ENCODE measurements at regions not wholly inside any gene's neighbourhood (a gene's known extent, or its start where the extent isn't known, plus 50 kb on each side); places are given as distances from the start of the nearest gene placed in this dataset.
A peak's percentile ranks its signal among the peaks of the same experiment; 100 is the strongest.
"Not testable (repeated sequence)": the region's sequence is repeated elsewhere in the genome, so short reads cannot be mapped to it uniquely, and the experiment has no call there.

DNA sequence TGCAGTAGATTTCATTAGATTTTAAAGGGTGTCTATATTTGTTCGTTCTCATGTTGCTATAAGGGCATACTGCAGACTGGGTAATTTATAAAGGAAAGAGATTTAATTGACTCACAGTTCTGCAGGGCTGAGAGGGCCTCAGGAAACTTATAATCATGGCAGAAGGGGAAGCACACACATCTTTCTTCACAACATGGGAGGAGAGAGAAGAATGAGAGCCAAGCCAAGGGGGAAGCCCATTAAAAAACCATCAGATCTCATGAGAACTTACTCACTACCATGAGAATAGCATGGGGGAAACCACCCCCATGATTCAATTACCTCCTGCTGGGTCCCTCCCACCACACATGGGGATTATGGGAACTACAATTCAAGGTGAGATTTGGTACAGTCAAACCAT is 99.5 kb upstream of the TCF21 start:
- not testable (repeated sequence) for DNase-seq (ENCODE audit: low read depth in 2 of 2)

DNA sequence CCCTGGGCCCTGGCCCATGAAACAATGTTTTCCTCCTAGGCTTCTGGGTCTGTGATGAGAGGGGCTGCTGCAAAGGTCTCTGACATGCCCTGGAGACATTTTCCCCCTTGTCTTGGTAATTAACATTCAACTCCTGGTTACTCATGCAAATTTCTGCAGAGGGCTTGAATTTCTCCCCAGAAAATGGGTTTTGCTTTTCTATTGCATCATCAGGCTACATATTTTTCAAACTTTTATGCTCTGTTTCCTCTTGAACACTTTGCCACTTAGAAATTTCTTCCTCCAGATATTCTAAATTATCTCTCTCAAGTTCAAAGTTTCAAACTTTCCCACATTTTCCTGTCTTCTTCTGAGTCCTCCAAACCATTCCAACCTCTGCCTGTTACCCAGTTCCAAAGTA is 98.2 kb upstream of the TCF21 start:
- not testable (repeated sequence) for DNase-seq (ENCODE audit: low read depth in 2 of 2)

DNA sequence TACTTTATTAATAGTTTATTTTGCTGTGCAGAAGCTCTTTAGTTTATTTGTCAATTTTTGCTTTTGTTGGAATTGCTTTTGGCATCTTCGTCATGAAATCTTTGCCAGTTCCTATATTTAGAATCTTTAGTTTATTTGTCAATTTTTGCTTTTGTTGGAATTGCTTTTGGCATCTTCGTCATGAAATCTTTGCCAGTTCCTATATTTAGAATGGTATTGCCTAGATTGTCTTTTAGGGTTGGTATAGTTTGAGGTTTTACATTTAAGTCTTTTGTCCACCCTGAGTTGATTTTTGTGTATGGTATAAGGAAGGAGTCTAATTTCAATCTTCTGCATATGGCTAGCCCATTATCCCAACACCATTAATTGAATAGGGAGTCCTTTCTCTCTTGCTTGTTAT is 93.9 kb upstream of the TCF21 start:
- DNase-seq (ENCODE audit: low read depth in 2 of 2), result not testable (repeated sequence)

DNA sequence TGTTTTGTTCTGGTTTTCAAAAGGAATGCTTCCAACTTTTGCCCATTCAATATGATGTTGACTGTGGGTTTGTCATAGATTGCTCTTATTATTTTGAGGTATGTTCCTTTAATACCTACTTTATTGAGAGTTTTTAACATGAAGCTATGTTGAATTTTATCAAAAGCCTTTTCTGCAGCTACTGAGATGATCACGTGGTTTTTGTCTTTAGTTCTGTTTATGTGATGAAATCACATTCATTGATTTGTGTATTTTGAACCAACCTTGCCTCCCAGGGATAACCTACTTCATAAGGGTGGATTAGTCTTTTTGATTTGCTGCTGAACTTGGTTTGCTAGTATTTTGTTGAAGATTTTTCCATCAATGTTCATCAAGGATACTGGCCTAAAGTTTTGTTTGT is 92.7 kb upstream of the TCF21 start:
- no peak for DNase-seq (ENCODE audit: low read depth in 2 of 2)

DNA sequence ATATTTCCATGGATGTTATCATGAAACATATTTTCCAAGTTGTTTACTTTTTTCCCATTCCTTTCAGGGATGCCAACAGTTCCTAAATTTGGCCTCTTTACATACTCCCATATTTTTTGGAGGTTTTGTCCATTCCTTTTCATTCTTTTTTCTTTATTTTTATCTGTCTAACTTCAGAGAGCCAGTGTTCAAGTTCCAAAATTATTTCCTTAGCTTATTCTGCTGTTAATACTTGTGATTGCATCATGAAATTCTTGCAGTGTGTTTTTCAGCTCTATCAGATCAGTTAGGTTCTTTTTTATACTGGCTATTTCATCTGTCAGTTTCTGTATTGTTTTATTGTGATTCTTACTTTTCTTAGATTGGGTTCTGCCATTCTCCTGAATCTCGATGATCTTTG is 89.9 kb upstream of the TCF21 start:
- no peak for DNase-seq (ENCODE audit: low read depth in 2 of 2)

DNA sequence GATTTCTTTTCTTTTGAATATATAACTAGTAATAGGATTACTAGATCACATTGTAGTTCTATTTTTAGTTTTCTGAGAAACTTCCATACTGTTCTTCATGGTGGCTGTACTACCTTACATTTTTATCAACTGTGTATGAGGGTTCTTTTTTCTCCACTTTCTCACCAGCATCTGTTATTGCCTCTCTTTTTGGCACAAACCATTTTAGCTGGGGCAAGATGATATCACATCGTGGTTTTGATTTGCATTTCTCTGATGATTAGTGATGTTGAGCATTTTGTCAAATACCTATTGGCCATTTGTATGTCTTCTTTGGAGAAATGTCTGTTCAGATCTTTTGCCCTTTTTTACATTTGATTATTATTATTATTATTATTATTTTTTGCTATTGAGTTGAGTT is 86.1 kb upstream of the TCF21 start:
- no peak for DNase-seq (ENCODE audit: low read depth in 2 of 2)

DNA sequence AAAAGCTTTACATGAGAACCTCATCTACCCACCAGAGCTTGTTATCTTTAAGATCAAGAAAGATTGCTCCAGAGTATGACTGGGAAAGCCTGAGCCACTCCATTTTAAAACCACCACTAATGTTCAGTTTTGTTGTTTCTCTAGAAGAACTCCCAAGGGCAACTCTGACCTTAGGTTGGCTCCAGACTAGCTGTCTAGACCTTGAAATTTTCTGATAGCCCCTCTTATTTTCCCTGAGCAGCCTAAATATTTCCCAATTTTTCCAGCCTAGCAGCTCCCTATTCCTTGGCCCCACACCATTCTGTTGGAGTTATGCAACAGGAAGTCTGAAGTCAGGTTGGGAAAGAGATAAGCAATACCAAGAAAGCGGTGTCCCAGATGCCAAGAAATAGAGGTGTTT is 84.6 kb upstream of the TCF21 start:
- DNase-seq (ENCODE audit: low read depth in 2 of 2), result no peak

DNA sequence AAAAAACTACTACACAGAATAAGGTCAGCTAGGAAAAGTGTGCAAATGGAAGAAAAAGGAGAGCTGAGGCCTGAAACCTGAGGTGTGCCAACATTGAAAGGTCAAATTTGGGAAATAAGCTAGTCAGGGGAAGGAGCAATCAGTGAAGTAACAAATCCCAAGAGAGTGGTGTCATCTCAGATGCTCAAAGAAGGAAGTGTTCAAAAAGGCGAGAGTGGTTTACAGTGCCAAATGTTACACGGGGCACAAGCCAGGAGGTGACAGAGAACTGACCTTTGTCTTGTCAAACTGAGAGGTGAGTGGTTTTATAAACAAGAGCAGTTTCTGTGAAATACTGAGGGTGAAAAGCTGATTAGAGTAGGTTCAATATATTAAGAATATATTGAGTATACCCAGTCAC is 83.0 kb upstream of the TCF21 start:
- no peak for DNase-seq (ENCODE audit: low read depth in 2 of 2)

DNA sequence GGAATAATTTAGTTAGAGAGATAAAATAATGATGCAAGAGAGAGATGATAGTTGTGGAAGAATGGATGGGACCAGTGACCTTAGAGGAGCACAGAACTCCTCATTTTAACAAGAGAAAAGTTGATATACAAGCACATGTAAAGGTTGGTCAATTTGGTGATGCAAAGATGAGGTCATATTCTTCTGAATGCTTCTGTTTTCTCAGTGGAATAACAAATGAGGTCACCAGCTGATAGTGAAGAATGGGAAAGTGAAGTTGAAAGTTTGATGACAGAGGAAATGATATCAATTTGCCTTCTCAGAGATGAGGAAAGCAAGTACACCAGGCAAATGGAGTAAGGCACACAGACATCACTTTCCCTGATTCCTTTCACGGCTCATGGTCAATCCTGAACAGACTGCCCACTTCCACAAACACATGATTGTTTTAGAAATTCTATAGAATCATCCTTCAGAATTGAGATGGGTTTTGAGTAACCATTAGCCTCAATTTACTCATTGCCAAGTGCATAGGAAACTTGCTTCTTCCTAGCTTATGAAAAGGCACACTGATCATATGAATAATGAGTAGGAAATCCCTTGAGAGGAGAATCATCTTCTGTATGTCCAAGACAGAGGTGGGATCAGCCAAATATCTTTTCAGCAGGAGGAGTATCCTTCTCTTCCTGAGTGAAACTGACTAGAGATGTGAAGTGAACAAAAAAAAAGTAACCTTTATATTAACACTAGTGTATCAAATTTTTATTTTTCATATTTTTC is 82.4 kb upstream of the TCF21 start:
- no peak for DNase-seq (ENCODE audit: low read depth in 2 of 2)

DNA sequence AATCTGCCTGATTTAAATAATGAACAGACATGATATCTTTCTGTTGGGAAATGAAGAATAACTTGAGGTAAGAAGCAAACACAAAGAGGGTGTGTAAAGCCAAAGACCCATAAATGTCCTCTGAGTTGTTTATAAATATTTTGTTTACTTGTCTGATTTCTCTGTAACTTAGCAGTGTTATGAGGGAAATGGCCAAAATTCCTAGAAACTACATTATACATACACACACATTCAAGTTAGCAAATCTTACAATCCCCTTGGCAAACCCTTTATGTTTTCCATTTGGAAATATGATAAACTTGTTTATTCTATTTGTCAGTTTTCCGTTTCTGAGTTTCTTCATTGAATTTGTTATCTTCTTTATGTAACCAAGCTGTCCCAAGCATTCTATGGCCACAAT is 81.4 kb upstream of the TCF21 start:
- no peak for DNase-seq (ENCODE audit: low read depth in 2 of 2)

DNA sequence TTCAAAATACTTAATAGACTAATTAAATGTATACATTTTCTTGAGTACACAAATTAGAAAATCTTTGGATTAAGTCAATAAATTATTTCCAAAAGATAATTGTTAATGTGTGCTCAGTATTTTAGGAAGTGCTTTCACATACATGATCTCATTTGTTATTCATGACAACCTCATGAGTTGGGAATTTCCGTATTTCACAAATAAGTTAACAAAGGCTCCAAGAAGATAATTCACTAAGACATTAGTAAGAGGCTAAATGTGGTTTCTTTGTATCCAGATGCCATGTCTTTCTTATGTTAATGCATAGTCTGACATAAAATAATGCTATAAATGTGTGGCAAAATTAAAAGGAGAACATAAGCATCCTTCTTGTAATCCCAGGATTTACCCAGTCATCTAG is 79.5 kb upstream of the TCF21 start:
- no peak for DNase-seq (ENCODE audit: low read depth in 2 of 2)

DNA sequence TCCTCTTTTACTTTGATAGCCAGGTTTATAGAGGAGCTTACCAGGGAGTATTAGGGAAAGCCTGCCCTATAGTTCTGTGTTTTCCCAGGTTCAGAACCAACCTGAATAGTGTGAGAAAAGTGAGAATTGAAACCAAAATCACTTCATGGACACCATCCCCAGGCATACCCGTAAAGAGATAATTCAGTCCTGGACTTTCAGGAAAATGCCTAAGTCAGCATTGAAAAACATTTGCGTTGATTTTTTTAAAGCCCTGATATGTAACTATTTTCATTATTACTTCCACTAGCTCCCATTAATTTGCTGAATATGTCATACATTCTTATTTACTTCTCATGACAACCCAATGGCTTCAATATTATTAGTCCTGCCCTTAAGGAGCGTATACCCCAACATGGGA is 77.4 kb upstream of the TCF21 start:
- no peak for DNase-seq (ENCODE audit: low read depth in 2 of 2)

DNA sequence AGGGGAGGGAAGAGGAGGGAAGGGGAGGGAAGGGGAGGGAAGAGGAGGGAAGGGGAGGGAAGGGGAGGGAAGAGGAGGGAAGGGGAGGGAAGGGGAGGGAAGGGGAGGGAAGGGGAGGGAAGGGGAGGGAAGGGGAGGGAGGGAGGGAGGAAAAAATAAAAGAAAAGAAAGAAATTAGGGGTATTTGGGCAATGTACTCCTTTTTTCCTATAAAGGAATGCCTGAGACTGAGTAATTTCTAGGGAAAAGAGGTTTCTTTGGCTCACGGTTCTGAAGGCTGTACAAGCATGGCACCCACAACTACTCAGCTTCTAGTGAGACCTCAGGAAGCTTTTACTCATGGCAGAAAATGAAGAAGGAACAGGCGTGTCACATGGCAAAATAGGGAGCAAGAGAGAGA is 76.5 kb upstream of the TCF21 start:
- not testable (repeated sequence) for DNase-seq (ENCODE audit: low read depth in 2 of 2)

DNA sequence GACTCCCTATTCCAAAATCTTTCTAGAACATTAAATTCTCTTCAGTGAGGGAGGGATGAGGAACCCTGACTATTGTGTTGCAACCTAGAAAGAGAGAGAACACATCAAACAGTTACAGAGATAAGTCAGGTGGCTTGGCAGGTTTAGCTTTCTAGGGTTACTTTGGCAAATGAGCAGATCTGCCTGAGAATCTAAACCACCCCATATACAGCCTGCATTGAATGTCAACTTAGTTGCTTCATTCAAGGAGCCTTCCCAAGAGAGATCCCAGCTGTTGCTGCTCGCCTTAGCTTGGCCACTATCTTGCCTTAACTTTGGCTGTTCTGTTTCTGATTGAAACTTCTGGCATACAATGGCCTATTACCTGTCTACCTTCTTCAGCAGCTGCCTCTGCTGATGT is 74.7 kb upstream of the TCF21 start:
- DNase-seq (ENCODE audit: low read depth in 2 of 2), result no peak

DNA sequence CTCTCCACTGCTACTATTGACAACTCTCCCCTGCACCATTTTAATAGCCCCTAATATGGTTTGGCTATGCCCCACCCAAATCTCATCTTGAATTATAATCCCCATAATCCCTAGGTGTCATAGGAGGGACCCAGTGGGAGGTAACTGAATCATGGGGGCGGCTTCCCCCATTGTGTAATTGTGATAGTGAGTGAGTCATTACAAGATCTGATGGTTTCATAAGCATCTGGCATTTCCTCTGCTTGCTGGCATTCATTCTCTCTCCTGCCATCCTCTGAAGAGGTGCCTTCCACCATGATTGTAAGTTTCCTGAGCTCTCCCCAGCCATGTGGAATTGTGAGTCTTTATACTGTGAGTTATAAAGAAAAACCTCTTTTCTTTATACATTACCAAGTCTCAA is 74.1 kb upstream of the TCF21 start:
- no peak for DNase-seq (ENCODE audit: low read depth in 2 of 2)

DNA sequence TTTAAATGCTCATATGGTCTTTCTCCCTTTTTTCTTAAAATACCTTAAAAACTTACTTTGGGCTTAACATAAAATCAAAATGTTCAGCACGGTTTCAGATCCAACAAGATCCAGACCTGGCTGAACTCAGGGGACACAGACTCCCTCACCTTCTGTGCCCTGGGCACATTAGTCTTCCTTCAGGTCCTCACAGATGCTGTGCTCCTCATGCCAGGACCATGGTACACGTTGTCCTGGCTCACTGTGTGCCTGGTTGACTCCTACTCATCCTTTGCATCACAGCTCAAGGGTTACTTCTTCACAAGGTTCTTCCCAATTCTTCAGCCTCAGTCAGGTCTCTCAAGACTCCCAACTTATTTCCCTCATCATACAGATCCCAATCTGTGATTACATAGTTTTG is 73.6 kb upstream of the TCF21 start:
- no peak for DNase-seq (ENCODE audit: low read depth in 2 of 2)

DNA sequence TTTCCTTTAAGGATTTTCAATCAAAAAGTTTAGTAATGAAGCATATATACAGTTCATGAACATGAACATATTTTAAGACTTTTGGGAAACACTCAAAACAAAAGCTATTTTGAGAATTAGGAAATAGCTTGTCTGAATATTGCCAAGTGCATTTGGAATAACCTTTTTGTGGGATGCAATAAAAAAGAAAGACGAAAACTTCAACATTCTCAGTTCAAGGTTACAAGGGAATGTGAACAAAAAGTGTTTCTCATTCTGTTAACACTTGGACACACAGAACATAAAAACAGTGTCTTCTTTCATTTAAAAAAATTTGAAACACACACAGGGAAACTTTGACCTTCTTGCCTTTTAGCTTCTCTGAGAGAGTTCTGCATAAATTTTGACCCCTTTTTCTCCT is 72.7 kb upstream of the TCF21 start:
- no peak for DNase-seq (ENCODE audit: low read depth in 2 of 2)

DNA sequence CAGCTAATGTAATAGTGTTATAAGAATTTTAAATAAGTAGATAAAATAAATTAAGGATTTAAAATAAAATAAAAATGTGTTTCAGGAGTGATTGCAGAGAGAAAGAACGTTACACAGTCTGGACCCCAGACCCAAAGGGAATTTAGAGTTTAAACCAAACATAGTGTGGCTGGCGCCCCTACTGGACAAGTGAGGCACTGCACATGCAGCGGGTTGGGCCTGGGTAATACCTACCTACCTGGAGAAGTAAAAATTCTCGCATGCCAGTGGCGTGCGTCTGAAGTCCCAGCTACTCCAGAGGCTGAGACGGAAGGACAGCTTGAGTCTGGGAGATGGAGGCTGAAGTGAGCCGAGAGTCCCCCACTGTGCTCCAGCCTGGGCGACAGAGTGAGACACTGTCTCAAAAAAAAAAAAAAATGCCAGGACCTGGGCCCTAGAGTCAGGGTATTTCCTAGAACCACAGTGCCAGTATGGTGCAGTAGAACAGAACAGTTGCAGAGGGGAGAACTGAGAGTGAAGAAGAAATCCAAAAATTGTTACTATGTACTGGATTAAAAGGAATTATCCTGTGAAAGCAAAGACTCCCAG is 71.4 kb upstream of the TCF21 start:
- peak in 1 of 2 donors; percentile 4 for DNase-seq (ENCODE audit: low read depth in 2 of 2)

DNA sequence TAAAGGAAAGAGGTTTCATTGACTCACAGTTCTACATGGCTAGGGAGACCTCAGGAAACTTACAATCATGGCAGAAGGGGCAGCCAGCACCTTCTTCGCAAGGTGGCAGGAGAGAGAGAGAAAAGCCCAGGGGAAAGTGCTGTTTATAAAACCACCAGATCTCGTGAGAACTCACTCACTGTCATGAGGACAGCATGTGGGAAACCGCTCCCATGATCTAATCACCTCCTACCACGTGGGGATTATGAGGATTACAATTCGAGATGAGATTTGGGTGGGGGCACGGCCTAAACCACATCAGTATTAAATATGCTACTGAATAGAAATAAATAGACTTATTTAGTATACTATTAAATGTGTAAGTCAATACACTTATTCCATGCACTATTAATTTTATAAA is 70.6 kb upstream of the TCF21 start:
- DNase-seq (ENCODE audit: low read depth in 2 of 2), result no peak

DNA sequence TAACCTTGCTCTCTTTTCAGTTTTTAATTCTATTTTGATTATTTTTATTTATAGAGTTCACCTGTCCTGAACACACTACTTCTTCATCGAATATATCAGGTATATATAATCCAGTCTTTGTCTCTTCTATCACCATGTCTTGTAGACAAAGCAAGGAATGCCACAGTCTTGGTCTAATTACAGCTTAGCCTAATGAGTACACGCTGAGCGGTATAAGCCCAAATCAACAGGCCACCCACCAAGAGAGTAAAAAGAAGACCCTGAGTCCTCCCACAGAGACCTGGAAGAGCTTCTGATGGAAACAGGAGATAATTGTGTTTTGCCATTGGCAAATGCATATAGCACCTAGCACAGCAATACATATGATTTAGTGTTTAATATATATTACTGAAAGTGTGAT is 68.7 kb upstream of the TCF21 start:
- DNase-seq (ENCODE audit: low read depth in 2 of 2), result no peak

DNA sequence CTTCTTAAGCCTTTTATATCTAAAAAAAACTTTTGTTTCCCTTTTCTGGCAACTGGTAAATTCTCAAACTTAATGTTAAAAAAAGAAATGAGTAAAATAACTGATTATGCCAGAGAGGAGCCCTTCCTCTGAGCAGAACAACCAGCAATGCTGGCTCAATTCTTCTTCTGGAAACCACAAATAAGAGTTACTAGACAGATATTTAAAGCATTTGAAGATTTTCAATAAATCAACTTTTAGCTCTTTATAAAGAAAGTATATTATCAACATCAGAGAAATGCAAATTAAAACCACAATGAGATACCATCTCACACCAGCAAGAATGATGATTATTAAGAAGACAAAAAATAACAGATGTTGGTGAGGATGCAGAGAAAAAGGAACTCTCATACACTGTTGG is 61.1 kb upstream of the TCF21 start:
- no peak for DNase-seq (ENCODE audit: low read depth in 2 of 2)

DNA sequence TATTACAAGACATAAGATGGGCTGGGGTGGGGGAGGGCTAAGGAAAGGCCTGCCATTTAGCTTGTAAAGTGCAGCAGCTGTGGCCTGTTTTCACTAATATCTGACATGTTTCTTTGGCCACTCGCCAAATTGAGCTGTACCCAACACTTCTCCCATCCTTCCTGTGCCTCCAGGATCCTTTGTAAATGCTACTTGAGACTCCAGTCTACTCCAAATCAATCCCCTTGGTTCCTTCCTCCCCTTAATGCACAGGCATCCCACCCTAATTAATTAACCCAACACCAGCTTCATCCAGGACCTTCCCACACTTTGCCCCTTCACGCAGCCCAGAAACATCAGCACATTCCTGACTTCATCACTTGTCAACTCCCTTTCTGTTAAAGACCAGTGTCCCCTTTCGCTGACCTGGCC is 55.0 kb upstream of the TCF21 start:
- DNase-seq (ENCODE audit: low read depth in 2 of 2), result no peak

DNA sequence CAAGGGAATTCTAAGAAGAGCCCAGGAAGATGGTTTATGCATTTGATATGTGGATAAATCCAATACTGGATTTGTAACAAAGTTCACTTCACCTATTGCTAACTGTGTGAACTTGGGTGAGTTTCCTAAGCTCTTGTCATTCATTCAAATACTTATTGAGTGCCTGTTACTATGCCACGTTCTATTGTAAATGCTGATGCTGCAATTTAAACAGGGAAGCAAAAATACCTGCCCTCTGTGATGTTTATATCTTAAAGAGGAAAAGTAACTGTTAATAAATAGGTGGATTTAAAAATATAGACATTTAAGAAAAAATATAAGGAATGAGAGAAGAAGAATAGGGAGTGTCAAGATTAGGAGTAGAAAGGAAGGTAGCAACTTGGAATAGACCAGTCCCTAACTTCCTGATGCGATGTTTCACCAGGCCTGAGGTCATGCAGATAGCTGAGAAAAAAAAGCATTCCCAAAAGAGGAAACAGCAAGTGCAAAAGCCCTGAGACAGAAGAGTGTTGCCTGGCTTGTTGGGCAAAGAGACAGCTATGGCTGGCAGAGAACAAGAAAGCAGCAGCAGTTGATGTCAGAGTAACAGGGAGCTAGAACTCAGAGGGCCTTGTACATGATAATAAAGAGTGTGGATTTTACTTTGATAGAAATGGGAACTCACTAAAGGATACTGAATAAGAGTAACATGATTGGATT is 54.3 kb upstream of the TCF21 start:
- no peak for DNase-seq (ENCODE audit: low read depth in 2 of 2)

All from stimulated activated CD8-positive, alpha-beta memory T cell treated with anti-CD3 and anti-CD28 coated beads, Interleukin-7, amount 100 ng/mL, for 1 hour (primary cell).